ENCODE measurements at regions not wholly inside any gene's neighbourhood (a gene's known extent, or its start where the extent isn't known, plus 50 kb on each side); places are given as distances from the start of the nearest gene placed in this dataset.

- no peaks in the 10 kb centered on the region for H3K9me3 ChIP-seq (ENCODE audit: low read length)
- H3K79me2 ChIP-seq (ENCODE audit: insufficient read depth, low read length): no peaks in the 10 kb centered on the region
- H3K27ac ChIP-seq (ENCODE audit: extremely low read length, insufficient read depth, low read length): no peak overlapping the region
- H3K4me1 ChIP-seq (ENCODE audit: insufficient read depth, low read length): peaks cover 11% of the 10 kb centered on the region
- H2AFZ ChIP-seq (ENCODE audit: low read length): no peak overlapping the region
- BruUV-seq (replicated peaks): no TSS peak
- FAIRE-seq: no peak
- no peaks in the 10 kb centered on the region for H4K20me1 ChIP-seq (ENCODE audit: insufficient read depth, low read length)
- H3K36me3 ChIP-seq (replicated peaks in 1 of 2; ENCODE audit: control insufficient read depth in 1 of 2, insufficient read depth in 2 of 2, low read length in 2 of 2): no peaks in the 10 kb centered on the region
- POLR2A ChIA-PET: interaction anchor here (1.6 kb wide), 1 partner anchor 14 kb away, joined by 3 read pairs; no protein-coding TSS in a partner anchor
- no peak overlapping the region for H3K4me3 ChIP-seq (replicated peaks in 1 of 3; ENCODE audit: insufficient read depth in 1 of 3, low read depth in 2 of 3, low read length in 3 of 3)
- no peak for DNase-seq (ENCODE audit: low spot score)
- WGBS (ENCODE audit: low lambda C conversion rate): 25% methylated on average over 2 of the region's 2 CpGs
- no peak overlapping the region for H3K4me2 ChIP-seq (ENCODE audit: low read depth, low read length)
- no peak for ATAC-seq
- in situ Hi-C loops (cut with HindIII; ENCODE audit: extremely low pct_ligation_motif_present, low pct_unique_long_range_greater_than_20kb) (no loop called here), intact Hi-C loops (cut with micrococcal nuclease; ENCODE audit: unreplicated experiment) (no loop called here)
- CTCF ChIA-PET (ENCODE audit: low intra/inter-chr PET ratio, low total read pairs): no interaction called here
- no peak overlapping the region for H3K9ac ChIP-seq (ENCODE audit: insufficient read depth, low read depth, low read length)
- peaks cover 8 to 43% of the 10 kb centered on the region in 2 experiments; a peak in 4 of 5 replicates for H3K27me3 ChIP-seq (ENCODE audit: control insufficient read depth in 1 of 2, insufficient read depth in 2 of 2, low read length in 2 of 2)
- TF ChIP-seq ZNF275 (CRISPR knock-in tag; IDR thresholded peaks at IDR 0.05; ENCODE audit: borderline replicate concordance): no peak
- TF ChIP-seq ZNF18 (CRISPR knock-in tag; IDR thresholded peaks at IDR 0.05; ENCODE audit: insufficient replicate concordance): no peak
- no peak for TF ChIP-seq NR2F2 (IDR thresholded peaks at IDR 0.05; ENCODE audit: borderline replicate concordance, low read depth)
- no peak for TF ChIP-seq DRAP1 (CRISPR knock-in tag; IDR thresholded peaks at IDR 0.05)
- TF ChIP-seq ZFP41 (CRISPR knock-in tag; IDR thresholded peaks at IDR 0.05; ENCODE audit: borderline replicate concordance): no peak
- TF ChIP-seq SP1 (IDR thresholded peaks at IDR 0.05): no peak
- no peak for TF ChIP-seq SP1 (CRISPR knock-in tag; IDR thresholded peaks at IDR 0.05)
- TF ChIP-seq FUBP1 (CRISPR knock-in tag; IDR thresholded peaks at IDR 0.05; ENCODE audit: borderline replicate concordance): no peak
- no peak for TF ChIP-seq ZHX2 (IDR thresholded peaks at IDR 0.05; ENCODE audit: low read depth)
- TF ChIP-seq ZHX2 (CRISPR knock-in tag; IDR thresholded peaks at IDR 0.05; ENCODE audit: borderline replicate concordance): no peak
- no peak for TF ChIP-seq ZFP36L1 (CRISPR knock-in tag; IDR thresholded peaks at IDR 0.05)
- TF ChIP-seq DR1 (CRISPR knock-in tag; IDR thresholded peaks at IDR 0.05): no peak
- no peak for TF ChIP-seq JUNB (CRISPR knock-in tag; IDR thresholded peaks at IDR 0.05; ENCODE audit: borderline replicate concordance)
- no peak for TF ChIP-seq SAP130 (CRISPR knock-in tag; IDR thresholded peaks at IDR 0.05; ENCODE audit: low read depth)
- no peak for TF ChIP-seq POLR2G (IDR thresholded peaks at IDR 0.05; ENCODE audit: low read depth, low read length)
Measured at GRCh38 chr2:9154061-9154460, 52.6 kb upstream of the ASAP2 start.

Data from HepG2 (cell line).